CD4-positive, alpha-beta T cell treated with Interleukin-1 beta for 1 hour (primary cell): ENCODE measurements at regions not wholly inside any gene's neighbourhood (a gene's known extent, or its start where the extent isn't known, plus 50 kb on each side); places are given as distances from the start of the nearest gene placed in this dataset.

Experiments
- DNase-seq, 2 donors: peaks; one replicate each; pipeline ENCODE4 v3.0.0-alpha.2; 2020 to 2022

GRCh38 chr3:103075282-103075681 lies 640.5 kb downstream of the ZPLD1 start:
- DNase-seq: no peak

- no peak for DNase-seq
Measured at GRCh38 chr3:103077910-103078309, 643.1 kb downstream of the ZPLD1 start.

GRCh38 chr3:103082501-103082900 lies 647.7 kb downstream of the ZPLD1 start:
- no peak for DNase-seq

GRCh38 chr3:103083848-103084631 lies 649.2 kb downstream of the ZPLD1 start:
- DNase-seq: no peak

GRCh38 chr3:103085465-103085864 lies 650.6 kb downstream of the ZPLD1 start:
- no peak for DNase-seq

GRCh38 chr3:103089758-103090157 lies 654.9 kb downstream of the ZPLD1 start:
- no peak for DNase-seq

- DNase-seq: no peak
Measured at GRCh38 chr3:103105206-103105605, 670.4 kb downstream of the ZPLD1 start.

- no peak for DNase-seq
Measured at GRCh38 chr3:103112273-103112672, 677.5 kb downstream of the ZPLD1 start.

GRCh38 chr3:103126115-103126514 lies 691.3 kb downstream of the ZPLD1 start:
- DNase-seq: no peak

- DNase-seq: no peak
Measured at GRCh38 chr3:103127098-103127630, 692.3 kb downstream of the ZPLD1 start.

- no peak for DNase-seq
Measured at GRCh38 chr3:103127737-103128136, 692.9 kb downstream of the ZPLD1 start.

GRCh38 chr3:103134023-103134724 lies 699.4 kb downstream of the ZPLD1 start:
- no peak for DNase-seq

- no peak for DNase-seq
Measured at GRCh38 chr3:103136621-103137020, 701.8 kb downstream of the ZPLD1 start.

- no peak for DNase-seq
Measured at GRCh38 chr3:103137830-103138229, 703.0 kb downstream of the ZPLD1 start.

- no peak for DNase-seq
Measured at GRCh38 chr3:103158183-103158582, 723.4 kb downstream of the ZPLD1 start.

- DNase-seq: no peak
Measured at GRCh38 chr3:103166890-103167289, 732.1 kb downstream of the ZPLD1 start.

GRCh38 chr3:103167850-103168249 lies 733.0 kb downstream of the ZPLD1 start:
- no peak for DNase-seq

GRCh38 chr3:103169289-103169688 lies 734.5 kb downstream of the ZPLD1 start:
- no peak for DNase-seq

GRCh38 chr3:103170651-103171050 lies 735.8 kb downstream of the ZPLD1 start:
- no peak for DNase-seq

- DNase-seq: no peak
Measured at GRCh38 chr3:103173940-103174339, 739.1 kb downstream of the ZPLD1 start.

- no peak for DNase-seq
Measured at GRCh38 chr3:103181160-103181559, 746.3 kb downstream of the ZPLD1 start.

- no peak for DNase-seq
Measured at GRCh38 chr3:103184772-103185171, 750.0 kb downstream of the ZPLD1 start.

- DNase-seq: no peak
Measured at GRCh38 chr3:103189941-103190340, 755.1 kb downstream of the ZPLD1 start.

GRCh38 chr3:103195216-103195615 lies 760.4 kb downstream of the ZPLD1 start:
- DNase-seq: no peak
